NB4 (cell line): ENCODE measurements at regions not wholly inside any gene's neighbourhood (a gene's known extent, or its start where the extent isn't known, plus 50 kb on each side); places are given as distances from the start of the nearest gene placed in this dataset.

ENCODE experiments used
- DNase-seq: peaks from one replicate; pipeline ENCODE4 v3.0.0; 2010; ENCODE audit warnings: low read depth
- H3K4me3 ChIP-seq: one replicate; pipeline ENCODE4 v1.5.1; 2011; ENCODE audit warnings: mild to moderate bottlenecking, low read depth, low read length, moderate library complexity
- MYC ChIP-seq: IDR thresholded peaks from 2 replicates; pipeline ENCODE4 v1.6.1; 2011; ENCODE audit warnings: low read depth, low read length
- POLR2A ChIP-seq: IDR thresholded peaks from 2 replicates; pipeline ENCODE4 v1.6.1; 2011; ENCODE audit warnings: mild to moderate bottlenecking; ENCODE audit not compliant: insufficient read length; ENCODE audit errors: extremely low read depth
- TF ChIP-seq, protein P1 (sequence below): IDR thresholded peaks from 2 replicates; pipeline ENCODE4 v1.6.1; 2011; ENCODE audit warnings: low read depth, low read length
- TF ChIP-seq, protein P2 (sequence below): IDR thresholded peaks from one replicate; pipeline ENCODE4 v1.5.1; 2012; ENCODE audit warnings: low read depth, low read length

DNA sequence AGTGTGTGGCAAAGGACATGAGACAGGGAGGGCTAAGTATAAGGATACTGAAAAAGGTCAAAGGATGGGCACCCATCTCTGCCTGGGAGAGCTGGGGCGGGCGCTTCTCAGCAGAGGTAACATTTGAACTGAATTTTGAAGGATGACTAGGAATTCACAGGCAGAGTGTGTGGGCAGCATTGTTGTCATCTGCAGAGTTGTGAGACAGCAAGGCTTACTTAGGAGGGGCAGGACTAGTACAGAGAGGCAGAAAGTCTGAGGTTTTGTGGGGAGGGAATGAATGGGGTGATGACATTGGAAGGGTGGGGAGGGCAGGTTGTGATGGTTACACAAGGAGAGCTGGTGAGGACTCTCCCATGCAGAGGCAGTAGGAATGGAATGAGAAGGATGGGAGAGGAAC lies 84.1 kb upstream of the PRR23C start:
- H3K4me3 ChIP-seq, result no peak overlapping the region
- peak; percentile 59 for DNase-seq
- TF ChIP-seq, protein P1, sequence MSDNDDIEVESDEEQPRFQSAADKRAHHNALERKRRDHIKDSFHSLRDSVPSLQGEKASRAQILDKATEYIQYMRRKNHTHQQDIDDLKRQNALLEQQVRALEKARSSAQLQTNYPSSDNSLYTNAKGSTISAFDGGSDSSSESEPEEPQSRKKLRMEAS, result no peak
- TF ChIP-seq MYC (no peak), POLR2A (no peak)
- TF ChIP-seq, protein P2, sequence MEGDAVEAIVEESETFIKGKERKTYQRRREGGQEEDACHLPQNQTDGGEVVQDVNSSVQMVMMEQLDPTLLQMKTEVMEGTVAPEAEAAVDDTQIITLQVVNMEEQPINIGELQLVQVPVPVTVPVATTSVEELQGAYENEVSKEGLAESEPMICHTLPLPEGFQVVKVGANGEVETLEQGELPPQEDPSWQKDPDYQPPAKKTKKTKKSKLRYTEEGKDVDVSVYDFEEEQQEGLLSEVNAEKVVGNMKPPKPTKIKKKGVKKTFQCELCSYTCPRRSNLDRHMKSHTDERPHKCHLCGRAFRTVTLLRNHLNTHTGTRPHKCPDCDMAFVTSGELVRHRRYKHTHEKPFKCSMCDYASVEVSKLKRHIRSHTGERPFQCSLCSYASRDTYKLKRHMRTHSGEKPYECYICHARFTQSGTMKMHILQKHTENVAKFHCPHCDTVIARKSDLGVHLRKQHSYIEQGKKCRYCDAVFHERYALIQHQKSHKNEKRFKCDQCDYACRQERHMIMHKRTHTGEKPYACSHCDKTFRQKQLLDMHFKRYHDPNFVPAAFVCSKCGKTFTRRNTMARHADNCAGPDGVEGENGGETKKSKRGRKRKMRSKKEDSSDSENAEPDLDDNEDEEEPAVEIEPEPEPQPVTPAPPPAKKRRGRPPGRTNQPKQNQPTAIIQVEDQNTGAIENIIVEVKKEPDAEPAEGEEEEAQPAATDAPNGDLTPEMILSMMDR, result no peak

DNA sequence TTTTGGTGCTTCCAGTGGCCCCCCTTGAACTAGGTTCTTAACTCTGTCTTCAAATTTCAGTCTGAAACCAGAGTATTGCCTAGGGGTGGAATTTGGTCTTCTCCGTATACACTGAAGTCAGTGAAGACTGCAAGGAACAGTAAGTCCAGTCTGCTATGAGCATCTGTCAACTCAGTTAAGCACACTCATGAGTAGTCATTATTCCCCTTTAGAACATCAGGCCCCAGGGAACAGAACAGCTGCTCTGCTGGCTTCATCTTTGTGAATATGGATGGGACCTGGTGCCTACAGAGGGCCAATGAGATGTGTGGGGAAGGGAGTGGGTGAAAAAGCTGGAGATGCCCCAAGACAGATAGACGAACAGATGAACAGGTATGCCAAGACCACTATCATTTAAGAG lies 85.2 kb upstream of the PRR23C start:
- DNase-seq, result no peak
- TF ChIP-seq MYC (no peak), POLR2A (no peak)
- TF ChIP-seq, protein P1, result no peak
- TF ChIP-seq, protein P2, result no peak
- no peak overlapping the region for H3K4me3 ChIP-seq

DNA sequence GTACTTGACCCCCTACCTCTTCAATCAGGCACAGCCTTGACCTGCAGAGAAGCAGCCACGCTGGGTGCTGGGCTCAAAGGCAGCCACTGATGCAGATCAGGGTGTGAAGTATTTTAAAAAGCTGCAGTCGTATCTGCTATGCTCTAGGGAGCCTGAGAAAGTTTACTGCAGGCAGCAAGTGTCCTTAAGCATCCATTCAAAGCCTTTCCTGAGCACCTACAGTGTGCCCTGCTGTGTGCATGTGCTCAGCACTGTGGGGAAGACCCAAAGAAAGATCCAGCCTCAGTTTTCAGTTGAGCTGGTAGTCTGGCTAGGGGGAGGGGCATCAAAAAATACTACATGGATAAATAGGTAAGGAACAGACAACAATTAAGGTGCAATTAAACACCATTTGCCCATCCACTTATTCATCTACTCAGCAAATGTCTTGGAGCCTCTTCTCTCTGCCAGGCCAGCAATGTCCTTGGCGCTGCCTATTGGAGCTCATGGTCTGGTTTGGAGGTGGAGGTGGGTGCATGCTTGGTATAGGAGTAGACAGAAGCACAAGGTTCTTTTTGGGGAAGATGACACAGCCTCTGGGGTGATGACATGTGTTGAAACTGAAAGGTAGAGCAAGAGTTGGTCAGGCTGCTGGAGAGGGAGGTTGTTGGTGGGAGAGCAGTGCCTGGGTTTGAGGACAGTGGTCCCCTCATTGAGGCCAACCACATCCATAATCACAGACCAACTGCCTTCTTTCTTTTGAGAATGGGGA lies 85.9 kb upstream of the PRR23C start:
- no peak for DNase-seq
- TF ChIP-seq MYC, result no peak
- TF ChIP-seq, protein P2, result no peak
- TF ChIP-seq POLR2A, result no peak
- TF ChIP-seq, protein P1, result no peak
- H3K4me3 ChIP-seq, result no peak overlapping the region

DNA sequence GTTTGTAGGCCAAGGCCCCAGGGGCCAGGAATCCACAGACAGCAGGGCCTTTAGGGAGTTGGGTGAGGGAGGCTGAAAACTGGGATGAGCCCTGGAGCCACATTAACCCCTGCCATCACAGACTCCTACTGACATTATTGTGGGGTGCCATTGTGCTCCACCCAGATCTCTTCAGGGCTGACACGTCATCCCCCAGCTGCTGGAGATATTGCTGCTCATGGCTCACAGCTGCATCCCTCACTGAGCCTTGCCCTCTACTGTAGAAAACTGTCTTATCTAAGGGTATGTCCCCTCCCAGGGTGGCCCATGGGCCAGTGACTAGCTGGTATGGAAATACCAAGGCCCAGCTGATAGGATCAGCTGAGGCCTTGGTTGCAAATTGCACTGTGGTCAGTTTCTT lies 87.3 kb upstream of the PRR23C start:
- H3K4me3 ChIP-seq, result no peak overlapping the region
- DNase-seq, result no peak
- TF ChIP-seq, protein P2, result no peak
- TF ChIP-seq MYC (no peak), POLR2A (no peak)
- TF ChIP-seq, protein P1, result no peak

DNA sequence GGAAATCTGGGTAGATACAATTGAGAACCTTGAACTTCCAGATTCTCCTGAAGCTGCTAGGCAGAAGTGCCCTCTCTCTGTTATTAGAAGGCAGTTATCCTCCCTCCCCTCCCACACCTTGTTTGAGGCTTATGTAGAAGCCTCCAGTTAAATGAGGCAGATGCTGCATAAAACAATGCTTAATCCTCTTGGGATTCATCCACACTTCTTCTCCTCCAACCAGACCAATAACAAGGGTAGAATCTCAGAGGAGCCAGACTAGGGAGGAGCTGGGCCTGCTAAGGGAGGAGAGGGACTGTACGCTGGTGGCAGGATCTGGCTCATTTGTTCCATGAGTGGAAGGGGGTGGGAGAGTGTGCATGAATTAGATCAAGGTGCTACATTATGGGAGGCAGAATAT lies 88.3 kb upstream of the PRR23C start:
- DNase-seq, result no peak
- no peak overlapping the region for H3K4me3 ChIP-seq
- TF ChIP-seq, protein P2, result no peak
- no peak for TF ChIP-seq POLR2A
- TF ChIP-seq, protein P1, result no peak
- TF ChIP-seq MYC, result no peak
